Large intestine (tissue), 3 donors: ENCODE measurements at regions not wholly inside any gene's neighbourhood (a gene's known extent, or its start where the extent isn't known, plus 50 kb on each side); places are given as distances from the start of the nearest gene placed in this dataset.
"Not testable (repeated sequence)": the region's sequence is repeated elsewhere in the genome, so short reads cannot be mapped to it uniquely, and the experiment has no call there.

Experiments used
- DNase-seq, 2 donors: peaks; one replicate each; pipeline versions ENCODE4 v3.0.0 to v3.0.0-alpha.2; 2013
- H3K27ac ChIP-seq: one replicate; pipeline ENCODE4 v1.5.1; 2013; ENCODE audit warnings: low read length
- H3K27me3 ChIP-seq: 2 replicates; pipeline ENCODE4 v1.6.1; 2013; ENCODE audit warnings: low read length; ENCODE audit not compliant: control insufficient read depth, insufficient read depth
- H3K36me3 ChIP-seq: 2 replicates; pipeline ENCODE4 v1.6.1; 2013; ENCODE audit warnings: low read length; ENCODE audit not compliant: control insufficient read depth, insufficient read depth
- H3K4me1 ChIP-seq: one replicate; pipeline ENCODE4 v1.6.1; 2013; ENCODE audit warnings: low read length; ENCODE audit not compliant: control insufficient read depth, insufficient read depth
- H3K4me3 ChIP-seq: one replicate; pipeline ENCODE4 v1.5.1; 2013; ENCODE audit warnings: low read length
- H3K9me3 ChIP-seq: one replicate; pipeline ENCODE4 v1.6.1; 2013; ENCODE audit warnings: mild to moderate bottlenecking, low read depth, low read length, moderate library complexity; ENCODE audit not compliant: control insufficient read depth
- WGBS: methylation state at CpG from one replicate; pipeline ENCODE4 v1.1.5; 2013; ENCODE audit warnings: low lambda C conversion rate; ENCODE audit not compliant: insufficient coverage; 5-methylcytosine and 5-hydroxymethylcytosine counted together

DNA sequence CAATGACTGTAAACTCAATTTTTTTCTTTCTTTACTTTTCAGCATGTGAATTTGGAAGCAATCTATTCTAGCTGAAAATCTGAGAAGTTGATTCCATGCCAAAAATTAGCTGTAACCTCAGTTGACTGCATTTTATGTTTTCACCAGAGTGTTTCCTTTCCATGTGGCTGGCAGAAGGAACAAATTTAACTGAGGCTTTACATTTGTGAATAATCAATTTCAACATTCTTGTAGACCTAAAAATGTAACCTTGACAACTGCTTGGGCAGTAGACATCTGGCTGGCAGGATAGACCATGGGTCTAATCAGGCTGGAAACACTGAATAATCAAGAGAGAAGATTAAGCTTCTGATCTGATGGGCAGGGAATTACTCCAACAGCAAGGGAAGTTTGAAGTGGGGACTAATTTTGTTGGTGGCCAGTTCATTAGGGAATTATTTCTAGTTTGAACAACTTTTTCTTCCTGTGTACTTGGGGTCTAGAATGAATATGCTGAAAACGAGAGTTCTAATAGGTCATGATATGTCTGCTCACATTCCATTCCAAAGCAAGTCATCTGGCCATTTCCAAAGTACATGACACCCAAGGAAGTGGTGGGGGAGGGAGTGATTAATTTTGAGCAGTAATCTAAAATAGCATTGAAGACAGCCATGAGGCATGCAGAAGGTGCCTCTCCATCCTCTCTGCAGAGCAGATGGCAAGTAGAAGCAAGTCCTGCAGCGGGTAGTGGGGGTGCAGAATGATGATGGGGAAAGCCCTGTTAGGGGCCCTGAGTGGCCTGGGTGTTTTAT, 68.2 kb downstream of the ATP23 start:
- no peaks in the 10 kb centered on the region for H3K36me3 ChIP-seq
- H3K4me1 ChIP-seq = no peaks in the 10 kb centered on the region
- no CpG with 5 or more reads among the region's 2 CpGs for WGBS
- no peaks in the 10 kb centered on the region for H3K27me3 ChIP-seq
- H3K4me3 ChIP-seq = no peak overlapping the region
- H3K27ac ChIP-seq = no peak overlapping the region
- no peak for DNase-seq
- no peaks in the 10 kb centered on the region for H3K9me3 ChIP-seq

DNA sequence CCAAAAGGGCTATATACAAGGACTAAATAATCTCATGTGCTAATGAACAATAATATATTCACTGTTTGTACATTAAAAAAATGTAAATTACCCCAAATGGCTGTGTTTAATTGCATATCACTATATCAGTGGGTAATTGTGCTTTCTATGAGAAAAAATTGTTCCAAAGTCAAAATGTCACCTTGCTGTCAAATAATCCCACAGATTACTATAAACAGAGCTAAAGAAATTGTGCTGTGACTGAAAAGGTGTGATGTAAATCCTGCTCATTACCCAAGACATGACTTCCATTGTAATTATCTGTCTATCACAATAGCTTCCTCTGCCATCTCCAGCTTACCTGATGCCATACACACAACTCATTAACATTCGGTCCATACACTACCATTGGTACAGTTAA, 70.3 kb downstream of the ATP23 start:
- no peaks in the 10 kb centered on the region for H3K27me3 ChIP-seq
- no peak overlapping the region for H3K4me3 ChIP-seq
- DNase-seq = no peak
- no peaks in the 10 kb centered on the region for H3K9me3 ChIP-seq
- 0% methylated on average over 1 of the region's 1 CpG for WGBS
- no peaks in the 10 kb centered on the region for H3K36me3 ChIP-seq
- H3K4me1 ChIP-seq = no peaks in the 10 kb centered on the region
- no peak overlapping the region for H3K27ac ChIP-seq

DNA sequence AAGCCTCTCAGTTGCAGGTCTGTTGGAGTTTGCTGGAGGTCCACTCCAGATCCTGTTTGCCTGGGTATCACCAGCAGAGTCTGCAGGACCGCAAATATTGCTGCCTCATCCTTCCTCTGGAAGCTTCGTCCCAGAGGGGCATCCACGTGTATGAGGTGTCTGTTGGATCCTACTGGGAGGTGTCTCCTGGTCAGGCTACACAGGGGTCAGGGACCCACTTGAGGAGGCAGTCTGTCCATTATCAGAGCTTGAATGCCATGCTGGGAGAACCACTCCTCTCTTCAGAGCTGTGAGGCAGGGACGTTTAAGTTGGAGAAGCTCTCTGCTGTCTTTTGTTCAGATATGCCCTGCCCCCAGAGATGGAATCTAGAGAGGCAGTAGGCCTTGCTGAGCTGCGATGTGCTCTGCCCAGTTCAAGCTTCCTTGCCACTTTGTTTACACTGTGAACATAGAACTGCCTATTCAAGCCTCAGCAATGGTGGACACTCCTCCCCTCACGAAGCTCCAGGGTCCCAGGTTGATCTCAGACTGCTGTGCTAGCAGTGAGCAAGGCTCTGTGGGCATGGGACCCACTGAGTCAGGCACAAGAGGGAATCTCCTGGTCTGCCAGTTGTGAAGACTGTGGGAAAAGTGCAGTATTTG, 81.1 kb downstream of the ATP23 start:
- H3K9me3 ChIP-seq, H3K4me3 ChIP-seq, H3K27me3 ChIP-seq, H3K36me3 ChIP-seq, H3K4me1 ChIP-seq, H3K27ac ChIP-seq, DNase-seq: not testable (repeated sequence)
- no CpG with 5 or more reads among the region's 6 CpGs for WGBS

DNA sequence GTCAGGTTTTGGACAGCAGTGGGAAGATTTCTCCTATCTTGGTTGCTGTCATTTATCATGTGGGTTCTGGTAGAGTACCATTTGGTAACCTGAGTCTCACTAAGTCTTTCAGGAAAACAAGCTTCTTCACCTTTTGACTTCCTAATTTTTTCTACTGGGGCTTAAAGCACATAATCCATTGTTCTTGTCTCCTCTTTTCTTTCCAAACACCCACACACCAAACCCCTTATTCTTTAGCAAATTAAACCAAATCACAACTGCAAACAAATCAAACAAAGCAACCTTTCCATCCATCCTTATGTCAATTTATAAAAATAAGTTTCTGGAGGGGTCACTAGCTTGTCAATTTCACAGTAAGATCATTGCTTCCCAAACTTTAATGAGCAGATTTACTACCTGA, 84.1 kb downstream of the ATP23 start:
- no peak overlapping the region for H3K4me3 ChIP-seq
- H3K9me3 ChIP-seq = peaks cover 3% of the 10 kb centered on the region
- H3K36me3 ChIP-seq = no peaks in the 10 kb centered on the region
- H3K27ac ChIP-seq = no peak overlapping the region
- H3K27me3 ChIP-seq = no peaks in the 10 kb centered on the region
- no peak for DNase-seq
- no peaks in the 10 kb centered on the region for H3K4me1 ChIP-seq

DNA sequence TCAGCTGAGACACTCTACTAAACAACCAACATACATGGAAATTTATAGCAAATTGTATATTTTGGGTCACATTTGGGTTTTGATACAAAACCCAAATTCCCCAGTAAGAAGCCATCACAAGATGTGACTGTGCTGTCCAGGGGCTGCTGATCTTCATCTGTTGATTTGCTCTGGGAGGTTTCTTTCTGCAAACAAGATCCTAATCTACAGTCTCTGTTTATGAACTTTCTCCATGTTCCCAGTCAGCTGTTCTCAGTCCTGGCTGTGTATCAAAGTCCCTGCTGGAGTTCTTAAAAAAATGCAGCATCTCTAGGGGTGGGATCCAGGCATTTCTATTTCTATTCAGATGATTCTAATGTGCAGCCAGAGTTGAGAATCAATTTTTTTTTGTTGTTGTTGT, 85.1 kb downstream of the ATP23 start:
- DNase-seq = no peak
- Histone ChIP-seq H3K27me3 (no peaks in the 10 kb centered on the region), H3K27ac (no peak overlapping the region), H3K9me3 (peaks cover 4% of the 10 kb centered on the region), H3K4me1 (no peaks in the 10 kb centered on the region), H3K4me3 (no peak overlapping the region), H3K36me3 (no peaks in the 10 kb centered on the region)

DNA sequence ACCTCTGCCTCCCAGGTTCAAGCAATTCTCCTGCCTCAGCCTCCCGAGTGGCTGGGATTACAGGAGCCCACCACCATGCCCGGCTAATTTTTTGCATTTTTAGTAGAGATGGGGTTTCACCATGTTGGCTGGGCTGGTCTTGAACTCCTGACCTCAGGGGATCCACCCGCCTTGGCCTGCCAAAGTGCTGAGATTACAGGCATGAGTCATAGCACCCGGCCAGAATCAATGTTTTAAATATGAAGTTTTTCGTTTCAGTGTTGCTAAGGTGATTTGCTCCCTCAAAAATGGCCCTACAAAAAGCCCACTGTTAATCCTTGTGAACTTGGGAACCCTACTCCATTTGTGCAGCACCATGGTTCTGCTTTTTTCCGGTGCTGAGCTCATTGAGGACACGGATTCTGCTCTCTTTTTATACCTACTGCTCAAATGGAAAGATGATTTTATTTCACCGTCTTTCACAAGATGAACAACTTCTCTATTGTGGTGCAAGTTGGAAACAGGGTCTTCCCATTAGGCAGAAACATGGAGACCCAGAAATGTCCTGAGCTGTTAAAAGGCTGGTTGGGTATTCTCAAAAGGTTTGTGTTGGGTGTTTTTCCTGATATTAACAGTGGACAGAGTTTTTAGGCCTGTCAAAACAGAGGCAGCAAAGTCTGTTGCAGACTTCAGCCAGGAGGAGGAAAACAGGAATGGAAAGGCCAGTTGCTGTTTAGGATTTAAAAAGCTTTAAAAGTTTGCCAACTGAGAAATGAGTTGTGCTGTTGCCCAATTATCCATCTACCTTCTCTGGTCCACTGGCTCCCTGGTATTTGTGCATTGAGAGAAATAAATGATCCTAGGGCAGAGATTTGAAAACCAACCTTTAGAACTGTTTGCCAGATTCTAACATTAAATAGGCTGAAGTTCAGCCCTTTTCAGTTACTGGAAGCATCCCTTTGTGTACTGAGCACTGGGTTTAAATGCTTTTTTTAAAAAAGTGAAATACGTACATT, 85.8 kb downstream of the ATP23 start:
- no peaks in the 10 kb centered on the region for H3K4me1 ChIP-seq
- H3K9me3 ChIP-seq = peaks cover 4% of the 10 kb centered on the region
- DNase-seq = no peak
- H3K36me3 ChIP-seq = no peaks in the 10 kb centered on the region
- H3K4me3 ChIP-seq = no peak overlapping the region
- WGBS = 57% methylated on average over 4 of the region's 9 CpGs
- no peaks in the 10 kb centered on the region for H3K27me3 ChIP-seq
- H3K27ac ChIP-seq = no peak overlapping the region

DNA sequence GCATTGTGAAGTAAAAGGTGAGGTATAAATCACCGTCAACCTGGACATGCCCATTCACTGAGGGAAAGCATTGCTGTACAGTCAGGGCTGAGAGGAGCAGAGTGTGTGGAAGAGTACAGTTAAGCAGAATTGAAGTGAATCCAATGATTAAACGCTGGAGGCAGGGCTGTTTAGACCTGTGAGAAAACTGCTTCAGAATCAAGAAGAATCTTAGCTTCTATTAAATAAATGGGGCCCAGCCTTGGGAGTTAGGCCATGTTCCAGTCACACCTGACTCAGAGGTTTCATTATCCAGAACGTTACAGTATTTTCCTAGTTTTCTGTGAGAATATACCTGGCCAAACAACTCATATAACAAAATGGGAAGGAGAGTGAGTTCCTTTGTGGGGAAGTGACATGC, 86.9 kb downstream of the ATP23 start:
- H3K4me1 ChIP-seq = no peaks in the 10 kb centered on the region
- H3K27me3 ChIP-seq = no peaks in the 10 kb centered on the region
- peaks cover 4% of the 10 kb centered on the region for H3K9me3 ChIP-seq
- DNase-seq = no peak
- no peaks in the 10 kb centered on the region for H3K36me3 ChIP-seq
- WGBS = 86% methylated on average over 1 of the region's 3 CpGs
- H3K4me3 ChIP-seq = no peak overlapping the region
- no peak overlapping the region for H3K27ac ChIP-seq

DNA sequence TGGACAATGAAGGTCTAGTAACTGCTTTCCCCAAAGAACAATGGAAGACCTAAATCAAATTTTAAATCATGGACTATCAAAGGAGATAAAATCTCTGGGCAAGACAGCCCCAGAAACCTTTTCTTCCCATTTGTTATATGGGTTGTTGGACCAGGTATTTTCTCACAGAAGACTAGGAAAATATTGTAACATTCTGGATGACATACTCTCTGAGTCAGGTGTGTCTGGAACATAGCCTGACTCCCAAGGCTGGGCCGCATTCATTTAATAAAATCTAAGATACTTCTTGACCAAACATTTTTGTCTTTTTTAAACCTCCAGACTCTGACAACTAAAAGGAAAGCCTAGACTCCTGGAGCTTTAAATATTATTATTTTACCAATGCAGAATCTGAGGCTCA, 87.9 kb downstream of the ATP23 start:
- Histone ChIP-seq H3K4me1 (no peaks in the 10 kb centered on the region), H3K27me3 (no peaks in the 10 kb centered on the region), H3K36me3 (no peaks in the 10 kb centered on the region), H3K27ac (no peak overlapping the region), H3K4me3 (no peak overlapping the region), H3K9me3 (peaks cover 5% of the 10 kb centered on the region)
- no peak for DNase-seq
- no CpG with 5 or more reads among the region's 1 CpG for WGBS

DNA sequence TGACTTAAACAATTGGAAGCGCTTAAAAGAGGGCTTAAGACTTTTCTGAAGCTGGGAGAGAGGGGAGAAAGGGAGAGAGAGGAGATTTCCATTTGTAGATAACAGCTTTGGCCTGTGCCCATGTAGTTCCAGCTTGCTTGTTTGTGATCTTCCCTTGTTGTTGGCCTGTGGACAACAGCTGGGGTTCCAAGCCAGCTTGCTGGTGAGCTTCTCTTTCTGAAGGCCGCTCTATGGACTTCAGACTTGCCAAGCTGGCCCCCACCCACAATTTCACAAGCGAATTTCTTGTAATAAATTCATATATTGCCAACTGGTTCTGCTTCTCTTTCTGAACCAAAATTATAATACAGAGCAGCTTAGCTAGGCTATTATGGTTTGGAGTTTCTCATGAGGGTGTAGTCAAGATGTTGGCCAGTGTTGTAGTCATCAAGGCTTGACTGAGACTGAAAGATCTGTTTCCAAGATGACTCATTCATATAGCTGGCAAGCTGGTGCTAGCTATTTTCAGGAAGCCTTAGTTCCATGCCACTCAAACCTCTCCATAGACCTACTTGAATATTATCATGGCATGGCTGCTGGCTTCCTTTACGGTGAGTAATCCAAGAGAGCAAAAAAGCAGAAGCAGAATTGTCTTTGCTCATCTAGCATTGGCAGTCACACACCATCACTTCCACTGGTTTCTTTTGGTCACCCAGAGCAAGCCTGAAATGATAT, 89.4 kb downstream of the ATP23 start:
- DNase-seq = no peak
- Histone ChIP-seq H3K27me3 (no peaks in the 10 kb centered on the region), H3K9me3 (peaks cover 9% of the 10 kb centered on the region), H3K36me3 (no peaks in the 10 kb centered on the region), H3K4me3 (no peak overlapping the region), H3K4me1 (no peaks in the 10 kb centered on the region), H3K27ac (no peak overlapping the region)
- WGBS = 100% methylated on average over 2 of the region's 4 CpGs

DNA sequence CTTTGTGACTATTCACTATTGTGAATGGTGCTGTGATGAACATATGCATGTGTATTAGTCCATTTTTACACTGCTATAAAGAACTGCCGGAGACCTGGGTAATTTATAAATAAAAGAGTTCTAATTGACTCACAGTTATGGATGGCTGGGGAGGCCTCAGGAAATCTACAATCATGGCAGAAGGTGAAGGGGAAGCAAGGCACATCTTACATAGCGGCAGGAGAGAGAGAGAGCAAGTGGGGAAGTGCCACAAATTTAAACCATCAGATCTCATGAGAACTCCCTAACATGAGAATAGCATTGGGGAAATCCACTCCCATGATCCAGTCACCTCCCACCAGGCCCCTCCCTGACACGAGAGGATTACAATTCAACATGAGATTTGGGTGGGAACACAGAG, 90.8 kb downstream of the ATP23 start:
- Histone ChIP-seq H3K9me3 (peaks cover 11% of the 10 kb centered on the region), H3K4me1 (no peaks in the 10 kb centered on the region), H3K27me3 (no peaks in the 10 kb centered on the region), H3K27ac (no peak overlapping the region), H3K36me3 (no peaks in the 10 kb centered on the region), H3K4me3 (no peak overlapping the region)
- no peak for DNase-seq
- 100% methylated on average over 1 of the region's 3 CpGs for WGBS
